Tibial artery (tissue), 4 donors: ENCODE measurements at regions not wholly inside any gene's neighbourhood (a gene's known extent, or its start where the extent isn't known, plus 50 kb on each side); places are given as distances from the start of the nearest gene placed in this dataset.

Experiments used
- DNase-seq, 2 donors: peaks; one replicate each; pipeline ENCODE4 v3.0.0-alpha.2; 2019
- H3K27ac ChIP-seq, 2 donors: fragments of 200-600 bp; sonication (generic) in 1 of 2; 1 replicate in 1 of 2; 2 replicates in 1 of 2; pipeline ENCODE4 v1.5.1; 2018 to 2019; ENCODE audit warnings: mild to moderate bottlenecking in 1 of 2
- H3K27me3 ChIP-seq, 2 donors: fragments of 200-600 bp; sonication (generic) in 1 of 2; one replicate each; pipeline versions ENCODE4 v1.5.1 to v1.6.0; 2016 to 2019
- H3K36me3 ChIP-seq, 3 donors: fragments of 200-600 bp; sonication (generic) in 2 of 3; one replicate each; pipeline ENCODE4 v1.5.1; 2016 to 2019; ENCODE audit warnings: mild to moderate bottlenecking in 2 of 3
- H3K4me1 ChIP-seq, 4 donors: fragments of 200-600 bp; sonication (generic) in 2 of 4; 1 replicate in 3 of 4; 2 replicates in 1 of 4; pipeline ENCODE4 v1.5.1; 2016 to 2019
- H3K4me3 ChIP-seq, 2 donors: fragments of 200-600 bp; sonication (generic) in 1 of 2; 1 replicate in 1 of 2; 2 replicates in 1 of 2; pipeline ENCODE4 v1.5.1; 2018 to 2019; ENCODE audit warnings: mild to moderate bottlenecking in 2 of 2
- H3K9me3 ChIP-seq, 3 donors: fragments of 200-600 bp; sonication (generic) in 1 of 3; one replicate each; pipeline ENCODE4 v1.5.1; 2016 to 2019
- CTCF ChIP-seq, 2 experiments: fragments of 200-600 bp in 1 of 2; fragments of 450-650 bp in 1 of 2; IDR thresholded peaks; one replicate each; pipeline ENCODE4 v1.5.1; 2017 to 2019; ENCODE audit warnings: antibody characterized with exemption in 2 of 2, mild to moderate bottlenecking in 1 of 2, moderate library complexity in 1 of 2
- intact Hi-C: fragments of 100-400 bp; cut with DNase I; formaldehyde crosslinking; loops from one replicate; pipeline ENCODE4 v1.15.0; 2023; ENCODE audit warnings: low total_unique reads

GRCh38 chr5:101796427-101796826, 499.7 kb downstream of the SLCO4C1 start:
- no peaks in the 10 kb centered on the region for H3K36me3 ChIP-seq
- no peak overlapping the region for H3K27ac ChIP-seq
- no peak for TF ChIP-seq CTCF (IDR thresholded peaks at IDR 0.05)
- no peaks in the 10 kb centered on the region for H3K9me3 ChIP-seq
- DNase-seq = no peak
- intact Hi-C loops = no loop called here
- H3K4me1 ChIP-seq = no peaks in the 10 kb centered on the region
- no peaks in the 10 kb centered on the region for H3K27me3 ChIP-seq
- H3K4me3 ChIP-seq = no peak overlapping the region

- no peaks in the 10 kb centered on the region for H3K36me3 ChIP-seq
- H3K9me3 ChIP-seq = no peaks in the 10 kb centered on the region
- H3K4me1 ChIP-seq = no peaks in the 10 kb centered on the region
- H3K27ac ChIP-seq = no peak overlapping the region
- H3K27me3 ChIP-seq = no peaks in the 10 kb centered on the region
- DNase-seq = no peak
- intact Hi-C loops = no loop called here
- TF ChIP-seq CTCF (IDR thresholded peaks at IDR 0.05) = no peak
- H3K4me3 ChIP-seq = no peak overlapping the region
These were observed 507.3 kb downstream of the SLCO4C1 start for GRCh38 chr5:101788797-101789196.

GRCh38 chr5:101785090-101785489, 511.0 kb downstream of the SLCO4C1 start:
- DNase-seq = no peak
- no peak for TF ChIP-seq CTCF (IDR thresholded peaks at IDR 0.05)
- no peaks in the 10 kb centered on the region for H3K4me1 ChIP-seq
- H3K36me3 ChIP-seq = no peaks in the 10 kb centered on the region
- H3K27ac ChIP-seq = no peak overlapping the region
- H3K9me3 ChIP-seq = no peaks in the 10 kb centered on the region
- H3K4me3 ChIP-seq = no peak overlapping the region
- intact Hi-C loops = no loop called here
- H3K27me3 ChIP-seq = no peaks in the 10 kb centered on the region

- no peak overlapping the region for H3K27ac ChIP-seq
- no peaks in the 10 kb centered on the region for H3K9me3 ChIP-seq
- H3K27me3 ChIP-seq = no peaks in the 10 kb centered on the region
- intact Hi-C loops = no loop called here
- H3K4me1 ChIP-seq = no peaks in the 10 kb centered on the region
- no peaks in the 10 kb centered on the region for H3K36me3 ChIP-seq
- no peak for TF ChIP-seq CTCF (IDR thresholded peaks at IDR 0.05)
- peak overlapping the region in 1 of 2 donors; percentile 22 for H3K4me3 ChIP-seq
- DNase-seq = no peak
These were observed 512.7 kb downstream of the SLCO4C1 start for GRCh38 chr5:101783241-101784013.

- intact Hi-C loops = no loop called here
- no peaks in the 10 kb centered on the region for H3K9me3 ChIP-seq
These were observed 513.6 kb downstream of the SLCO4C1 start for GRCh38 chr5:101782352-101783103.

More at GRCh38 chr5:101782352-101783103, 513.6 kb downstream of the SLCO4C1 start:
- Histone ChIP-seq H3K4me3 (no peak overlapping the region), H3K27ac (no peak overlapping the region), H3K4me1 (no peaks in the 10 kb centered on the region), H3K36me3 (no peaks in the 10 kb centered on the region), H3K27me3 (no peaks in the 10 kb centered on the region)
- no peak for TF ChIP-seq CTCF (IDR thresholded peaks at IDR 0.05)
- no peak for DNase-seq
